ENCODE measurements at regions not wholly inside any gene's neighbourhood (a gene's known extent, or its start where the extent isn't known, plus 50 kb on each side); places are given as distances from the start of the nearest gene placed in this dataset.

DNA sequence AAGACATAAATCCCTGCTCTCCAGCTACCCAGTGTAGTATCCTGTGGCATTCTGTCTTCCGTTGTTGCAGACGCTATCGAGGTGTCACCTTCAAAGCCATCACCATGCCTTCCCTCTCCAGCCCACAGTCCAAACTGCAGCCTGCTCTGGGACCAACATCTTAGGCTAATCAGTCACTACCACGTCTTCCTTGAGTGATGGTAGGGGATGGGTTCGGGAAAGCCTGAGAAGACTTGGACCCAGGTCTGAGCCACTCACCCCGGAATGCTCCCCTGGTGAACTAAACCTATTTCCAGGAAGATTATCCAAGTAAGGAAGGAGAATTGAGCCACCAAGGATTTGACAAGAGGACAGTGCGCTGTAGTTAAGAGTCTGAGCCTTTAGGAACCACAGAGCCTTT, 52.9 kb upstream of the IRX1 start:
- ATAC-seq (no peak), DNase-seq (no peak)

- no peak for ATAC-seq
Measured at GRCh38 chr5:3542158-3542557, 53.5 kb upstream of the IRX1 start.

DNA sequence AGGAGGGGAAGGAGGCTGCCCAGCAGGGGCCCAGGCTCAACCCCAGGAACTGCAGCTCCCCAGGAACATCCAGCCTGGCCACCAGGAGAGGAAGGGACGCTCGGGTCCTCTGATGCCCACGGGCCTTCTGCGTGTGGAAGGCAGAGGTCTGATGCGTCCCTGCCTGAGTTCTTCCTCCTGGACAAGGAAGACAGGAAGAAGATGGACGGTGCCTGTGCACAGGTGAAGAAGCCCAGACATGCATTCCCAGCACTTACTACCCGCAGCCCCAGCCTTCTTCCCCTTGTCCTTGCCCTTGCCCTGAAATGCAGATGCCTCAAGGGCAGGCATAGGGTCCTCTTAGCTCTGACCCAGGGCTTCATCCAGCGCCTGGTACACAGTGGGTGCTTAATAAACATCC, 56.7 kb upstream of the IRX1 start:
- DNase-seq (no peak), ATAC-seq (no peak)

More at GRCh38 chr5:3542158-3542557, 53.5 kb upstream of the IRX1 start:
- no peak for DNase-seq

- ATAC-seq (no peak), DNase-seq (no peak)
Measured at GRCh38 chr5:3537942-3538341, 57.7 kb upstream of the IRX1 start.

DNA sequence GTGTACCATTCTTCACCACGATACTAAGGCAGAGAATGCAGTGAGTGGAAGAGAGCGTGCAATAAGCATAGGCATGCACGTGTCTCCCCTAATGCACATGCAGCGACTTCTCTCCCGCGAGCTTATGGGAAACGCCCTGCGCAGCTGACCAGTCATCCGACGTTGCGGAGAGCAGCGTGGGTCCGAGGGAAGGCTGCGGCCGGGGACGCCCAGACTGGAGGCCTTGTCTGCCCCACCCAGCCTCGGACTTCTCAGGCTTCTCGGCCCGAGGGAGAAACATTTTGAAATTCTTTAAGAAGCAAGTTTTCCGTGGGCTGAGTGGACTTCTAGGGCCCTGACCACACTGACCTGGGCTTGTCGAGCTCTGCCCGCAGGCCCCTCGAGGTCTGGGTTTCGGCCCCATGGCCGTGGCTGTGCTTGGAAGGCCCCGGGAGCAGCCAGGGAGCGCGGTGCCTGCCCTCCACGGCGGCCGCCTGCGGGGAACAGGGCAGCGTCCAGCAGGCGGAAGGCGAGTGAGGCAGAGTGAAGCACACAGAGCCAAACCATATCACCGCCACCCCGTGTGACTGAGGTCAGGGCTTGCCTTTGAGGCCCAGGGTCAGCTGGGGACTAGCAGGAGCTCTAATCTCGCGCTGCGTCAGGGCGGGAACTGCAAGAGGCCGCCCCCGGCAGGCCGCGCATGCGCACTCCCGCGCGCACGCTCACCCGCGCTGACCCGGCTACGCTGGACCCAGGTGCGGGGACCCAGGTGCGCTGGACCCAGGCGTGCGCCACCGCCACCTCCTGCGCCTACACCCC, 60.0 kb upstream of the IRX1 start:
- ATAC-seq (no peak), DNase-seq (no peak)

- no peak for DNase-seq
- no peak for ATAC-seq
Measured at GRCh38 chr5:3534997-3535396, 60.6 kb upstream of the IRX1 start.

- ATAC-seq = no peak
- no peak for DNase-seq
Measured at GRCh38 chr5:3531320-3531986, 64.2 kb upstream of the IRX1 start.

DNA sequence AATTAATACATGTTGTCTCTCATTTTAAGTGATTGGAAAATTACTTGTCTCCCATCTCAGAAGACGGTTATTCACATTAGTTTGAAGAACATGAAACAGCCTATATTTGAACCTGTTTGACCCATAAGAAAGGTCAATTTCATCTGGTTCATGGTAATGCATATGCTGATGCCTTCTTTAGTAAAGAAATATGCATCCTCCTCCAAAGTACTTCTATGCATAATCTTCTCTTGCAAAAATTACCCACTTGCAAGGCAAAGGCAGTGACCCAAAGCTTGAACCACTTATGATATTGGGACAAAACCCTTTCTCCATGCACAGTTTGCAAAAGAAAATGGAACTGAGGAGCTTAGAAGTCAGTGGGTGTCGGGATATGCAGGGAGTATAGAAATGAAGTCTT, 65.4 kb upstream of the IRX1 start:
- DNase-seq = no peak
- ATAC-seq = no peak

- ATAC-seq (no peak), DNase-seq (no peak)
Measured at GRCh38 chr5:3526551-3527185, 69.0 kb upstream of the IRX1 start.

DNA sequence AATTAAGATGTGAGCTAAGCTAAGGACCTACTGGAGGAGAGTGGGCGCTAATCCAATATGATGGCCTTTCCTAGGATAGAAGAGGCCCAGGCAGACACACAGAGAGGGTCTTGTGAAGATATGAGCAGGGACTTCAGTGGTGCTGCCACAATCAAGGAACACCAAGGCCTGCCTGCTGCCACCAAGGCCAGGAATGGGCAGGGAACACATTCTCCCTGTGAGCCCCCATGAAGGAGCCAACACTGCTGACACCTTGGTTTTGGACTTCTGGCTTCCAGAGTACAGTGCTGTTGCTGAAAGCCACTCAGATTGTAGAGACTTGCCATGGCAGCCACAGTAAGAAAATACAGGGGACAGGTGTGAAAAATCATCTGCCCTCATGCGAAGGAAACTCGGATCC, 73.1 kb upstream of the IRX1 start:
- ATAC-seq = no peak
- DNase-seq = no peak

DNA sequence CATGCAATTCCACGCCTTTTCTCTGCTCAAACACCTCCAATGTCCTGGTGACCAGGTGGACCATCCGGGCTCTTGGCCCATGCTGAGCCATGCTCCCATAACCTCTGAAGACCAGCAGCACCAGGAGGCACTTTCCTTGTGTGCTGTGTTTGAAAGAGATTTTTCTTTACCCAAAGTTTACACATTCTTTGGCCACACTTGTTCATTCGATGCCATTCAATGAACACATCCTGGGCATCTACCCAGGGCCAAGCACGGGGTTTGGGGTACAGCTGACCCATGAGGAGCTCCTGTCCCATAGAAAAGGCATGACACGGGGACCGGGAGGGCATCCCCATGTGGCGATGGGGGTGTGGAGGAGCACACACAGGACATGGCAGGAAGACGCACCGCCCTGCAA, 77.1 kb upstream of the IRX1 start:
- DNase-seq (no peak), ATAC-seq (no peak)

DNA sequence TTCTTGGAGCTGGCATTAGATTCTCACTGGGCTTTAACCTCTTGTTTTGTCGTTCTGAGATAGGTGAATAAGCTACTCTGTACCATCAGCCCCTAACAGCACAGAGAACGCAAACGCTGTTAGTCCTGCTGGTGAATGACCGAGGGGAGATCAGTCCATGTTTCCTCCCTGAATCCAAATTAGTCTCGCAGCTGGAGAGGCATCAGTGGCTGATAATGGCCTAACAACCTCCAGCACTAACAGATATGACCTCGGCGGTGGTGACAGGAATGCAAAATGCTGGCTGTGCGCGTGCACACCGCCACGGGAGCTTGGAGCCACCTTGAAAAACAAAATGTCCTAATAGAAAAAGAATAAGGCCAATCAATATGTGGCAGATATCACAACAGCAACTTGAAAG, 77.6 kb upstream of the IRX1 start:
- ATAC-seq (no peak), DNase-seq (no peak)

GRCh38 chr5:3517348-3517747, 78.3 kb upstream of the IRX1 start:
- ATAC-seq = no peak
- no peak for DNase-seq

GRCh38 chr5:3512361-3513095, 83.1 kb upstream of the IRX1 start:
- DNase-seq (no peak), ATAC-seq (no peak)

DNA sequence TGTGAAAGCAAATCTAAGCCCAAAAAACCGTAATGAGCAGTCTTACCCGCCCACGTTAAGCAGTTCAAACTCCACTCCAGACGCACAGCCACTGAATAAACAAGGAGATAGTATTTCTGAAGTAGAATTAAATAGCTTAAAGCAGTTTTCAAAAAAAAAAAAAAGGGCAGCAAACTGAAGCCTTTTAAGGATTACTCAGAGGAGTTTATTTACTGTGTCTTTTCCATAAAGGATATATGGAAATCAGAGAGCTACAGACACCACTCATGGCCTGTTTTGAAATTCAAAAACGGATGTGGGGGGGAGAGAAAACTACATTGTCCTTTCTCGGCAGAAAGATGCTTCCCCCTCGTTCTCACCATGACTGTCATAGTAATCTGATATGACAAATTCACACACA, 83.7 kb upstream of the IRX1 start:
- no peak for DNase-seq
- ATAC-seq = no peak

GRCh38 chr5:3511519-3511918, 84.1 kb upstream of the IRX1 start:
- DNase-seq = no peak
- ATAC-seq = no peak

- ATAC-seq (no peak), DNase-seq (no peak)
Measured at GRCh38 chr5:3510642-3511417, 84.8 kb upstream of the IRX1 start.

DNA sequence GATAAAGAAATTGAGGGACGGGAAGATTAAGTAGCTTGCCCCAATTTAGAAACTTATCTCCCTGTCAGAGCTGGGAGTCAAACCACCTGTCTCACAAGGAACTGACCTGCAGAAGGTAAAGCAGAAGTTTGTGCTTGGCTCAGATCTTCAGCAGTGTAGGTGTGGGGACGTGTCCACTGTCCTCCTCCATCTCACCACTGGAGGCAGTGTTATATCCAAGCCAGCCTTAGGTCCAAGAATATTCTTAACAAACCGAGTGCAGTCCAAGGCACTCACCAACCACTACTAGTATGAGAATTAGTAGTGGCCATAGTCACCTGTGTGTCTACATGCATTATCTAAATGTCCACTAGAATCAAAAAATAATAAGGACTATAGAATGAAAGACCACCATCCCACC, 86.3 kb upstream of the IRX1 start:
- ATAC-seq = no peak
- DNase-seq = no peak

GRCh38 chr5:3508395-3508794, 87.2 kb upstream of the IRX1 start:
- DNase-seq (no peak), ATAC-seq (no peak)

GRCh38 chr5:3490957-3491507, 104.6 kb upstream of the IRX1 start:
- DNase-seq (no peak), ATAC-seq (no peak)

- DNase-seq (no peak), ATAC-seq (no peak)
Measured at GRCh38 chr5:3489239-3489843, 106.3 kb upstream of the IRX1 start.

Data from stimulated activated naive CD8-positive, alpha-beta T cell treated with anti-CD3 and anti-CD28 coated beads, Interleukin-15, Interleukin-2, amounts not matched to agents 100 U/mL and 50 U/mL, for 24 hours (primary cell).